Kidney capillary endothelial cell (primary cell): ENCODE measurements at regions not wholly inside any gene's neighbourhood (a gene's known extent, or its start where the extent isn't known, plus 50 kb on each side); places are given as distances from the start of the nearest gene placed in this dataset.
"Not testable (repeated sequence)": the region's sequence is repeated elsewhere in the genome, so short reads cannot be mapped to it uniquely, and the experiment has no call there.

Source experiments
- DNase-seq: peaks from one replicate; pipeline ENCODE4 v3.0.0-alpha.2; 2018; ENCODE audit warnings: low spot score

DNA sequence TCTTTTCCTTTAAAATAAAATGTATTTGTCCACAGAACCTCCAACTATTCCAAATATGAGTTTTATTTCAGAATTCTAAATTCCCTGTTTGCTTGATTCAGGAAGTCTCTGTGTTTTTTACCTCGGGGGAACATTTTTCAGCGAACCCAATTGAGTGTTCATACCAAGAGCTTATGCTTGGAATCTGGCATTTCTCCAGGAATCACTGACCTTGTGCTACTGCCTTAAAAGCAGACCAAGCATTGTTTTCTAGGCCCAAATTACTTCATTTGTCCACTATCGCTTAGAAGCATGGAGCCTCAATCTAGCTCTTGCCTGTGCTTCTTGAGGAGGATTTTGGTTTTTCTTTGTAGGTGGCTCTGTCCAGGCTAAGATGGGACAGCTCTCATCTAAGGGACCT lies 59.4 kb downstream of the EBLN1 start:
- DNase-seq = no peak

DNA sequence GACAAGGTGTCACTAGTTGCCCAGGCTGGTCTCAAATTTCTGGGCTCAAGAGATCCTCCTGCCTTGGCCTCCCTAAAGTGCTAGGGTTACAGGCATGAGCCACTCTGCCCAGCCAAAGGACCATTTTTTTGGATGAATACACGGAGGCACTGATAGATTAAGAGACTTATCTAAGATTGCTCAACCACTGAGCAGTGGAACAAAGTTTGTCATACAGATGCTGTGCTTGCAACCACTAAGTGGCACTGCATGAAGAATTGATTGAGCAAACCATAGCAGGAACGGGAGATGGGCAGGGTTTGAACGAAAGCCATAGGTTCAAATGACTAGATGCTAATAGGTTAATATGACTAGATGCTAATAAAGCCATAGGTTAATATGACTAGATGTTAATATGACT lies 61.1 kb downstream of the EBLN1 start:
- no peak for DNase-seq

DNA sequence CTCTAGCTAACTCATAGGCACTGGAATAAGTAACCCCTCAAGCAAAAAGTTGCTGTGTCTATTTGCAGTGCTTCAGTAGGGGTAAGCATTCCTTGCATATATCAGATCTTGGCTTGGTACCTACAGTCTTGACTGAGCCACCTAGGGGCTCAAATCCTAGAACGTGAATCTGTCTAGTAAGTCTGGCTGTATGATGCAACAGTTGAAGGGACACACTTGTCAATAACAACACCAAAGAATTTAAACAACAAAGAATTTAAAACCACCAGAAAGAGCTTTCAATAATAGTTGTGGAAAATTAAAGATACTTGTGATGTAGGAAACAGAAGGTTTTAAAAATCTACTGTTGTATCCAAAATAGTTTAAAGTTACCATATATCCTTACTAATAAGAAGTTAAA lies 65.4 kb downstream of the EBLN1 start:
- no peak for DNase-seq

DNA sequence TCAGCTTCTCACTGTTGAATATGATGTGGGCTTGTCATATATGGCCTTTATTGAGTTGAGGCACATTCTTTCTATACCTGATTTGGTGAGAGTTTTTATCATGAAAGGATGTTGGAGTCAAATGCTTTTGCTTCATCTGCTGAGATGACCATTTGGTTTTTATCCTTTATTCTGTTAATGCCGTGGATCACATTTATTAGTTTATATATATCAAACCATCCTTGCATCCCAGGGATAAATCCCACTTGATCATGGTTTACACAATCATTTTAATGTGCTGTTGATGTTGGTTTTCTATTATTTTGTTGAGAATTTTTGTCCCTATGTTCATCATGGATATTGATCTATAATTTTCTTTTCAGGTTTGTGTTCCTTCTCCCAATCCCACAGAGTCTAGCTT lies 67.0 kb downstream of the EBLN1 start:
- no peak for DNase-seq

DNA sequence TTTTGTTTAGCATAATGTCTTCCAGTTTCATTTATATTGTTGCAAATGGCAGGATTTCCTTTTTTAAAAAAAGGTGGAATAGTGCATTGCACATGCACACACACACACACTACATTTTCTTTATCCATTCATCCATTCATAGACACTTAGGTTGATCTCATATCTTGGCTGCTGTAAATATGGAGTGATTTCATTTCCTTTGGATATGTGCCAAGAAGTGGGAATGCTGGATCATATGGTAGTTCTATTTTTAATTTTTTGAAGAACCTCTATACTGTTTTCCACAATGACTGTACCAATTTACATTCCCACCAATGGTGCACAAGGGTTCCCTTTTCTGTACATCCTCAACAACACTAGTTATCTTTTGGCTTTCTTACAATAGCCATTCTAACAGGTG lies 68.9 kb downstream of the EBLN1 start:
- DNase-seq = peak; percentile 77

DNA sequence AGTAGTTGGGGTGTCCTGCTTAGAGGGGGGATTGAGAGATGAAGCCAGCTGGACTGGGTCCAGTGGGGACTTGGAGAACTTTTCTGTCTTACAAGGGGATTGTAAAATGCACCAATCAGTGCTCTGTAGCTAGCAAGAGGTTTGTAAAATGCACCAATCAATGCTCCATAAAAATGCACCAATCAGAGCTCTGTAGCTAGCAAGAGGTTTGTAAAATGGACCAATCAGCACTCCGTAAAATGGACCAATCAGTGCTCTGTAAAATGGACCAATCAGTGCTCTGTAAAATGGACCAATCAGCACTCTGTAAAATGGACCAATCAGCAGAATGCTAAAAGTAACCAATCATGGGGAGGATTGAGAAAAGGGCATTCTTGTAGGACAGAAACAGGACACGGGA lies 71.9 kb downstream of the EBLN1 start:
- not testable (repeated sequence) for DNase-seq

DNA sequence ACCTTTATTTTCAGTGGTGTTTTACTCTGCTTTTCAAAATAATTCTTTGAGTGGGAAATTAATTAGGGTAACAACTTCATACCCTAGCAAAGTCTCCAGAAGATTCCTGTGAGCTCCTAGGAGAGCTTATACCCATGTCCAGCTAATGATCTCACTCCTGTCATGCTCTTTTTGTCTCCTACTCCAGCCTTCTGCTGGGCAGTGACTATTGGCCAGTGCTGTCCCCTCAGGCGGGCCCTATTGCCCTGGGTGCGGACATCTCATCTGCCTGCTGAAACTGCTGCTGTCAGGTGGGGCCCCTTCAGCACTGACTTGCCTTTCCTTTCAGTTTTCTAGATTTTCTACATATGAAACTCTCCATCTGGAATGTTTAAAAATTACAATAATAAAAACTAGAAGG lies 80.3 kb downstream of the EBLN1 start:
- DNase-seq = no peak

DNA sequence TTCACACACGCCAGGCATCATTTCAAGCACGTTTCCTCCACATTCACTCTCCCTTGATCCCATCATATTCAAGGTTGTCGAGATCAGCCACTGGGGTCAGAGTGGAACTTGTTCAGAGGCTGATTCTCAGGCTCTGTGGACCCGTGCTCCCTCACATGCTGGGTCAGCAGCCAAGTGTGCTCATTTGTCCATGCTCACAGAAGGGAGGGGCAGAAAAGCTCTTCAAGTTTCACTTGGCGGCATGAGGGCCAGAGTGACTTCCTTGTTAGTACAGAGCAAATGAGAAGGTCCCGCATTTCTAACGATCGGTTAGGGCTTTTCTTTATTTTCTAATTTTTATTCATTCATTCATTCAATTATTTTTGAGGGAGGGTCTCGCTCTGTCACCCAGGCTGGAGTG lies 82.2 kb downstream of the EBLN1 start:
- DNase-seq = no peak

DNA sequence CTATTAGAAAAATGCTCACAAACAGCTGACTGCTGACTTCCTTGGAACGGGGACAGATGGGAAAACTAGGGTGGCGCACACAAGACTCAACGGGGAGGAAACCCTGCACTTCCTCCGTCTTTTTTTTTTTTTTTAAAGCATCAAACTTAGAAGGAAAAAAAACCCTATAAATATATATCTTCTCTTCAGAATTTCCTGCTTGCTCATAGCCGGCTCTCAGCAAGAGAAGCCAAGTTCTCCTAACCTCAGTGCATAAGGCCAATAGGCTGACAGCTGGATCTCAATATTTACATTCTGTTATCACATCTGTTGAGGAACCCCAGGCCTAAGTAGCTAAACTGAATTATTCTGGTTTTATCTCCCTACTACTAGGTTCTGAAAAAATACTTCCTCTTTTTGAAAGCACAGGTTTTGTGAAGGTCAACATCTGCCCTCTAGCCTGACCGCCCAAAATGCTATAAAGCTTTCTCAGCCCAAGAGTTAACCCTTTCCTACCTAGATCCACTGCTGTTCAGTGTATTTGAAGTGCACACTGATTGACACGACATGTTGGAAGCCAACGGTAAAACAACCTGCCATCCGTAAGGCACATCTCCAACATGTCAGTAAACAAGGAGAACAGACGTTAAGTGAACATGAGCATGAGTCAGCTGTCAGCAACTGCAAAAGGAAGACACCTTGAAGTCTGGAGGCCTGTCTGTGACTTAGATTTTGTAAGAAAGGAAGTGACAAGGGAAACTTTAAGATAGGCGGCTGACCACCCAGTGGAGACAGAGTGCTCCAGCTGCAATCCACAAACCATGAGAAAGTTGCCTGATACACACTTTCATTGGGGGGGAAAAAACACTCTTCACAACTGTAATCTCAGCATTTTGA lies 83.8 kb downstream of the EBLN1 start:
- DNase-seq = peak; percentile 76

DNA sequence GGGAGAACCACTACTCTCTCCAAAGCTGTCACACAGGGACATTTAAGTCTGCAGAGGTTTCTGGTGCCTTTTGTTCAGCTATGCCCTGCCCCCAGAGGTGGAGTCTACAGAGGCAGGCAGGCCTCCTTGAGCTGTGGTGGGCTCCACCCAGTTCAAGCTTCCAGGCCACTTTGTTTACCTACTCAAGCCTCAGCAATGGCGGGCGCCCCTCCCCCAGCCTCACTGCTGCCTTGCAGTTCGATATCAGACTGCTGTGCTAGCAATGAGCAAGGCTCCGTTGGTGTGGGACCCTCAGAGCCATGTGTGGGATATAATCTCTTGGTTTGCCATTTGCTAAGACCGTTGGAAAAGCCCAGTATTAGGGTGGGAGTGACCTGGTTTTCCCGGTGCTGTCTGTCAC lies 87.0 kb downstream of the EBLN1 start:
- not testable (repeated sequence) for DNase-seq

DNA sequence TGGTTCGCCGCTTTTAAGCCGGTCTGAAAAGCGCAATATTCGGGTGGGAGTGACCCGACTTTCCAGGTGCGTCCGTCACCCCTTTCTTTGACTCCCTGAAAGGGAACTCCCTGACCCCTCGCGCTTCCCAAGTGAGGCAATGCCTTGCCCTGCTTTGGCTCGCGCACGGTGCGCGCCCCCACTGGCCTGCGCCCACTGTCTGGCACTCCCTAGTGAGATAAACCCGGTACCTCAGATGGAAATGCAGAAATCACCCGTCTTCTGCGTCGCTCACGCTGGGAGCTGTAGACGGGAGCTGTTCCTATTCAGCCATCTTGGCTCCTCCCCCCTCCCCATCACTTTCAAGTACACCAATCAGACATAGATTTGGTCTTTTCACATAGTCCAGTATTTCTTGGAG lies 88.2 kb downstream of the EBLN1 start:
- DNase-seq = not testable (repeated sequence)

DNA sequence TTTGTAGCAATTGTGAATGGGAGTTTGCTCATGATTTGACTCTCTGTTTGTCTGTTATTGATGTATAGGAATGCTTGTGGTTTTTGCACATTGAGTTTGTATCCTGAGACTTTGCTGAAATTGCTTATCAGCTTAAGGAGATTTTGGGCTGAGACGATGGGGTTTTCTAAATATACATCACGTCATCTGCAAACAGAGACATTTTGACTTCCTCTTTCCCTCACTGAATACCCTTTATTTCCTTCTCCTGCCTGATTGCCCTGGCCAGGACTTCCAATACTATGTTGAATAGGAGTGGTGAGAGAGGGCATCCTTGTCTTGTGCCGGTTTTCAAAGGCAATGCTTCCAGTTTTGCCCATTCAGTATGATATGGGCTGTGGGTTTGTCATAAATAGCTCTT lies 96.6 kb downstream of the EBLN1 start:
- DNase-seq = not testable (repeated sequence)

DNA sequence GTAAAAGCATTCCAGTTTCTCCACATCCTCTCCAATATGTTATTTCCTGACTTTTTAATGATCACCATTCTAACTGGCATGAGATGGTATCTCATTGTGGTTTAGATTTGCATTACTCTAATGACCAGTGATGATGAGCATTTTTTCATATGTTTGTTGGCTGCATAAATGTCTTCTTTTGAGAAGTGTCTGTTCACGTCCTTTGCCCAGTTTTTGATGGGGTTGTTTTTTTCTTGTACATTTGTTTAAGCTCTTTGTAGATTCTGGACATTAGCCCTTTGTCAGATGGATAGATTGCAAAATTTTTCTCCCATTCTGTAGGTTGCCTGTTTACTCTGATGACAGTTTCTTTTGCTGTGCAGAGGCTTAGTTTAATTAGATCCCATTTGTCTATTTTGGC lies 97.7 kb downstream of the EBLN1 start:
- DNase-seq = not testable (repeated sequence)

DNA sequence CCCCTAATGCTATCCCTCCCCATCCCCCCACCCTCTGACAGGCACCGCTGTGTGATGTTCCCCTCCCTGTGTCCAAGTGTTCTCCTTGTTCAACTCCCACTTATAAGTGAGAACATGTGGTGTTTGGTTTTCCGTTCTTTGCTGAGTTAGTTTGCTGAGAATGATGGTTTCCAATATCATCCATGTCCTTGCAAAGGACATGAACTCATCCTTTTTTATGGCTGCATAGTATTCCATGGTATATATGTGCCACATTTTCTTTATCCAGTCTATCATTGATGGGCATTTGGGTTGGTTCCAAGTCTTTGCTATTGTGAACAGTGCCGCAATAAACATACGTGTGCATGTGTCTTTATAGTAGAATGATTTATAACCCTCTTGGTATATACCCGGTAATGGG lies 98.2 kb downstream of the EBLN1 start:
- not testable (repeated sequence) for DNase-seq

DNA sequence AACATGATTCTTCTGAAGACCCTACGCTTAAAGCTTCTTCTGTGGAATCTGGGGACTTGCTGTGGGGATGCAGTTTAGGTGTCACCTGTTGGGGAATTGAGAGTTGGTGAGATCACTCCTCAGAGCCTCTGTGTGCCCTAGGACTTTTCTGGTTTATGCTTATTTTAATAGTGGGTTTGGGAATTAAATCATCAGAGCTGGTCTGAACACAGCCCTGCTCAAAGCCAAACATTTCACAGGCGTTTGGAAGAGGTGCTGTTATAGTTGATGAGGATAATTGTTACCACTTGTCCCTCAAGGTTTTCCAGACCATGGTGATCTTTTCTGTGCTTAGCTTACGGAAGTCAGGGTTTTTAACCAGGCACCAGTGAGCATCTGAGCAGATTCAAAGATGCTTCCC lies 106.1 kb downstream of the EBLN1 start:
- no peak for DNase-seq

DNA sequence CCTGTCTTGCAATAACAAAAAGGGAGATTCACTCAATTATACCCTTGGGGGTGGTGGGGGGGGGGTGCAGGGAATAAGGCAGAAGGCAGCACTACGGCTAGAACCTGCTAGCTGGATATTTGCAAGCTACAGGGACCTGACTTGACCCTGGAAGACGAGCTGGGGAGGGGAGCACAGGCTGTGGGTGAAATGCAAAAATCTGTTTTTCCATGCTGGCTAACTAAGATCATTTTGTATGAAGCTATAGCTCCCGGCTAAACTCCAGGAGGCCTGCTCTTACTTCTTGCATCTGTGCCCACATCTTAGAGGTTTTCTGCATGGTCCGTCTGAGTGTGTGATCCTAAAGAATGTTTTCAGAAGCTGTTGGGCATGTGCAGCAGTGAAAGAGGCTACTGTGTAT lies 106.6 kb downstream of the EBLN1 start:
- DNase-seq = no peak

DNA sequence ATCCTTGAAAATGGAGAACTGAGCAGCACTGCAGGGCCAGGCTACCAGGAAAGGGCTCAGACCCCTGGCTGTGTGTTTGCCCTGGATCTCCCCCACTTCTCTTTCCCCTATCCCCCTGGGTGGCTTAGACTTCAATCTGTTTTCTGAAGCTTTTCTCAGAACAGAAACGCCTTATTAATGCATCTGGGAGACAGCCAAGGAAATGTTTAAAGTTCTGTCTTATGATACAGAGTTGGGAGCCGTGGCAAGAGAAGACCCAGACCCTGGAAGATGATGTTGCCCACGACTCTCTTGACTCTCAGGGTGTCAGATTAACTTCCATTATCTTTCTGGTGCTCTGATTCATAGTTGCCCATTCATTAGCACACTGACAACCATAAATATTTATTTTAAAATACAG lies 107.1 kb downstream of the EBLN1 start:
- no peak for DNase-seq

DNA sequence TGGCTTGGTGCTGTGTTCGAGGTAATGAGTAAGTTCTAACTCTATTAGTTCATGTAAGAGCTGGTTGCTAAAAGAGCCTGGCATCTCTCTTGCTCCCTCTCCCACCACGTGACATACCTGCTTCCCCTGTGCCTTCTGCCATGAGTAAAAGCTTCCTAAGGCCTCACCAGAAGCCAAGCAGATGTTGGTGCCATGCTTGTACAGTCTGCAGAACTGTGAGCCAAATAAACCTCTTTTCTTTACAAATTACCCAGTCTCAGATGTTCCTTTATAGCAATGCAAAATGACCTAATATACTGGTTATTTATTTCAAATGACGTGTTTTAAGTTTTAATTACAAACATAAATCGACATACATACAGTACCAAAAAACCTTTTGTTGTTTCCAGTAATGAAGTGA lies 101.7 kb upstream of the DNAJC1 start:
- DNase-seq = no peak

DNA sequence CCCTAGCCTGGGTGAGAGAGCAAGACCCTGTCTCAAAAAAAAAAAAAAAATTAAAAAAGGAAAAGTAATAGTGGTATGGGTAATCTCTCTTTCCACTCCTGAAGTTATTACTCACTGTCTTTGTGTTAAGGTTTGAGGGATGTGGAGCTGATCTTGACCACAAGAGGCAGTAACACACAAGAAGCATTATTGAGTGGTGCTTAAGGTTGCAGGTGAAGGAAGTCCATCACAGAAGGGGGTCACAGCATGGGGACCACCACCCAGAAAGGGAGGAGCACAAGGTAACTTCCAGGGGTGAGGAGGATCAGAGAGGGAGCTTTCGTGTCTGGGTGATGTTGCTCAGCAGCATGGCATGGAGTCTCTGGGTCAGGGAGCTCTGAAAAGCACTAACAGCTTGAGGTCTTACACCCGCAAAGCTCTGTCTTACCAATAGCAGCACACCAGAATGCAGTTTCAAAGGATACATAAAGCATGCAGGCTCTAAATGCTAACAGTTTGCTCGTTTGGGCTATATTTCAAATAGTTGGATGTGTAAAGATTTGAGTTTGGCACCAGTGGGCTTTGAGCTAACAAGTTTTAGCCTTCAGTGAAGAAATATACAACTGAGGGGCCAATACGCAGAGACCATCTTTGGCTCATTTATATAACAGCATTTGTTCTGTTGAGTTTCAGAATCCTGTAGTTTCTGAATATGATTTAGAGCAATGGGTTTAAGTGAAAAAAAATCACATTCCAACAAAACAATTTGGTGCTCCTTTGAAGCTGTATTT lies 100.4 kb upstream of the DNAJC1 start:
- DNase-seq = no peak

DNA sequence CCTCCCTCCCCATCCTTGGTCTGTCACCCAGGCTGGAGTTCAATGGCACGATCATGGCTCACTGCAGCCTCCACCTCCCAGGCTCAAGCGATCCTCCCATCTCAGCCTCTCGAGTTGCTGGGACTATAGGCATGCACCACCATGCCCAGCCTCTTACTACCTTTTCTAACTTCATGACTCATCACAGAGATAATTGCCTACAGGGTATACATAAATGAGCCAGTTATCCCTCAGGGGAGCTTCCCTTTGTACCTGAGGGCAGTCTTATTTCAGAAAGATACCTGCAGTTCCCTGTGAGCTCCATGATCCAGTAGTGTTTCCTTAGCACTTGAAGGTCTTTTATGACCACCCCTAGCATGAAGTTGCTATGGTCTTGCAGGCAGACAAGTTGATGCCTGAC lies 94.2 kb upstream of the DNAJC1 start:
- no peak for DNase-seq

DNA sequence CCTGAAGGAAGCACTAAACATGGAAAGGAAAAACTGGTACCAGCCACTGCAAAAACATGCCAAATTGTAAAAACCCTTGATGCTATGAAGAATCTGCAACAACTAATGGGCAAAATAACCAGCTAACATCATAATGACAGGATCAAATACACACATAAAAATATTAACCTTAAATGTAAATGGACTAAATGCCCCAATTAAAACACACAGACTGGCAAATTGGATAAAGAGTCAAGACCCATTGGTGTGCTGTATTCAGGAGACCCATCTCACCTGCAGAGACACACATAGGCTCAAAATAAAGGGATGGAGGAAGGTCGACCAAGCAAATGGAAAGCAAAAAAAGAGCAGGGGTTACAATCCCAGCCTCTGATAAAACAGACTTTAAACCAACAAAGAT lies 87.7 kb upstream of the DNAJC1 start:
- DNase-seq = not testable (repeated sequence)

DNA sequence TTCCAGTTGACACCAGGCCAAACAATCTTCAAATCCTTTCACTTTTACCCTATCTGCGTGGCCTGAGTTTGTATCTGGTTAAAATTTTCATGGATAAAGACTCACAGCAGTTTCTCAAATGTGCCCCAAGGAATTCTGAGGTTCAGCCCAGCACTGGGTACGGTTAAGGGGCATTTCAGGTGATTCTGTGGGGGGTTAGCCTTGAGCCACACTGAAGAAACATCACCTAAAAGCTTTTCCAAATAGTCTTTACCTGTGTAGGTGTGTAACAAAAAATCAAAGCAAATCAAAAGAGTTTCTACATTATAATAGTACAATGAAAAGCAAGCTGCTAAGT lies 83.8 kb upstream of the DNAJC1 start:
- no peak for DNase-seq

DNA sequence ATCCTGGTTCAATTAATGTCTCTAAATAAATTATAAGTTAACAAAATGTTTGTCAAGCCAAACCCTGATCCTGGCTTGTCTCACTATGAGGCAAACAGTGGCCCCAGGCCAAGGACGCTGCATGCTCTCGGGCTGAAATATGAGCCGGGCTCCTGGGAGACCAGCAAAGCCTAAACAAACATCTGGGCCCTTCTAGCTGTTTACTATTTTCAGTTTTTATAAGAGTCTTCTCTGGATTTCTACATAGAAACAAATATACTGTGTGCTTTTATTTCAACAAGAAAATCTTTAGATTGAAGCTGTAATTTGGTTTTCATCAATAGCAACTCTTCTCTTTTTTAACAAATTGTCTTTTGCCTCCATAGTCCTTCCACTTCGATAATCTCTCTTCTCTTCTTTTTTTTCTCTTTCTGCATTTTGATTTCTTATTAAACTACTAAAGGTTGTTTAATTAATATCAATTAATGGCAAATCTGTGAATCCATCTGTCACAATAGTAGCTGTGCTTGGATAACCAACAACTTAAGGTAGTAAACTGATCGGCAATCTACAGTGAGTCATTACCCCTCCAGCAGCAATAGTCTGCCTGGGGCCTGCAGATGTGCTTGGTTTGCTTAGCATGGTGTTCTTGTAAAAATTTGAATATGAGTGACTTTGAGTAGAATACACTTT lies 83.3 kb upstream of the DNAJC1 start:
- no peak for DNase-seq
